ENCODE measurements at regions not wholly inside any gene's neighbourhood (a gene's known extent, or its start where the extent isn't known, plus 50 kb on each side); places are given as distances from the start of the nearest gene placed in this dataset.

- no peak for DNase-seq (ENCODE audit: extremely low spot score, unreplicated experiment)
- H3K36me3 Mint-ChIP-seq, result no peaks in the 10 kb centered on the region
- no peak overlapping the region for H3K27ac Mint-ChIP-seq
- no peak overlapping the region for H3K4me3 Mint-ChIP-seq
- H3K27me3 Mint-ChIP-seq, result peaks cover 11% of the 10 kb centered on the region
- TF ChIP-seq CTCF (conservative IDR thresholded peaks at IDR 0.05), result no peak
- H3K9me3 Mint-ChIP-seq, result no peaks in the 10 kb centered on the region
- no peaks in the 10 kb centered on the region for H3K4me1 Mint-ChIP-seq (ENCODE audit: unreplicated experiment)
These were observed 251.8 kb downstream of the TEX36 start for GRCh38 chr10:125431149-125431548.

- no peak for DNase-seq (ENCODE audit: extremely low spot score, unreplicated experiment)
- Mint-ChIP-seq H3K4me1 (ENCODE audit: unreplicated experiment) (no peaks in the 10 kb centered on the region), H3K27ac (no peak overlapping the region), H3K4me3 (no peak overlapping the region), H3K36me3 (no peaks in the 10 kb centered on the region), H3K9me3 (no peaks in the 10 kb centered on the region), H3K27me3 (peaks cover 15% of the 10 kb centered on the region)
- no peak for TF ChIP-seq CTCF (conservative IDR thresholded peaks at IDR 0.05)
These were observed 254.9 kb downstream of the TEX36 start for GRCh38 chr10:125428054-125428453.

- Mint-ChIP-seq H3K36me3 (no peaks in the 10 kb centered on the region), H3K4me1 (ENCODE audit: unreplicated experiment) (no peaks in the 10 kb centered on the region), H3K27ac (no peak overlapping the region), H3K4me3 (no peak overlapping the region), H3K27me3 (peaks cover 15% of the 10 kb centered on the region), H3K9me3 (no peaks in the 10 kb centered on the region)
- TF ChIP-seq CTCF (conservative IDR thresholded peaks at IDR 0.05), result no peak
- DNase-seq (ENCODE audit: extremely low spot score, unreplicated experiment), result no peak
These were observed 258.6 kb downstream of the TEX36 start for GRCh38 chr10:125424191-125424847.

- TF ChIP-seq CTCF (conservative IDR thresholded peaks at IDR 0.05), result no peak
- Mint-ChIP-seq H3K27ac (no peak overlapping the region), H3K9me3 (peaks cover 4% of the 10 kb centered on the region), H3K4me1 (ENCODE audit: unreplicated experiment) (no peaks in the 10 kb centered on the region), H3K36me3 (no peaks in the 10 kb centered on the region), H3K27me3 (peaks cover 15% of the 10 kb centered on the region), H3K4me3 (no peak overlapping the region)
- no peak for DNase-seq (ENCODE audit: extremely low spot score, unreplicated experiment)
These were observed 259.4 kb downstream of the TEX36 start for GRCh38 chr10:125423569-125423968.

GRCh38 chr10:125419831-125420230, 259.5 kb upstream of the CTBP2 start:
- no peak overlapping the region for H3K4me3 Mint-ChIP-seq
- no peak overlapping the region for H3K27ac Mint-ChIP-seq
- H3K4me1 Mint-ChIP-seq (ENCODE audit: unreplicated experiment), result no peaks in the 10 kb centered on the region
- no peaks in the 10 kb centered on the region for H3K36me3 Mint-ChIP-seq
- peaks cover 7% of the 10 kb centered on the region for H3K9me3 Mint-ChIP-seq
- peaks cover 12% of the 10 kb centered on the region for H3K27me3 Mint-ChIP-seq
- no peak for TF ChIP-seq CTCF (conservative IDR thresholded peaks at IDR 0.05)
- DNase-seq (ENCODE audit: extremely low spot score, unreplicated experiment), result no peak

- Mint-ChIP-seq H3K4me1 (ENCODE audit: unreplicated experiment) (no peaks in the 10 kb centered on the region), H3K27ac (no peak overlapping the region), H3K4me3 (no peak overlapping the region), H3K9me3 (peaks cover 7% of the 10 kb centered on the region), H3K36me3 (no peaks in the 10 kb centered on the region), H3K27me3 (peaks cover 8% of the 10 kb centered on the region)
- DNase-seq (ENCODE audit: extremely low spot score, unreplicated experiment), result no peak
- TF ChIP-seq CTCF (conservative IDR thresholded peaks at IDR 0.05), result no peak
These were observed 258.8 kb upstream of the CTBP2 start for GRCh38 chr10:125419146-125419545.

All from type B pancreatic cell (in vitro differentiated cells).